H9 (cell line): ENCODE measurements at regions not wholly inside any gene's neighbourhood (a gene's known extent, or its start where the extent isn't known, plus 50 kb on each side); places are given as distances from the start of the nearest gene placed in this dataset.

Experiments used
- DNase-seq: peaks from one replicate; pipeline ENCODE4 v3.0.0-alpha.2; 2017
- H2AFZ ChIP-seq: one replicate; pipeline ENCODE4 v1.6.1; 2013; ENCODE audit warnings: mild to moderate bottlenecking, low read length, control low read depth, moderate library complexity
- H2AK5ac ChIP-seq: 2 replicates; pipeline ENCODE4 v1.6.1; 2013; ENCODE audit warnings: low read length, control low read depth, mixed read lengths; ENCODE audit not compliant: insufficient read length
- H2BK120ac ChIP-seq: one replicate; pipeline ENCODE4 v1.6.1; 2013; ENCODE audit warnings: low read depth, mild to moderate bottlenecking, low read length, control low read depth, inconsistent platforms; ENCODE audit not compliant: poor library complexity, severe bottlenecking
- H2BK12ac ChIP-seq: 2 replicates; pipeline ENCODE4 v1.6.1; 2013; ENCODE audit warnings: low read length, control low read depth, mixed read lengths, low read depth; ENCODE audit not compliant: insufficient read length
- H2BK15ac ChIP-seq: 2 replicates; pipeline ENCODE4 v1.6.1; 2013; ENCODE audit warnings: low read depth, low read length, control low read depth
- H2BK20ac ChIP-seq: one replicate; pipeline ENCODE4 v1.6.1; 2013; ENCODE audit warnings: low read depth, mild to moderate bottlenecking, low read length, control low read depth, inconsistent platforms; ENCODE audit not compliant: poor library complexity, severe bottlenecking
- H2BK5ac ChIP-seq: 2 replicates; pipeline ENCODE4 v1.6.1; 2013; ENCODE audit warnings: low read length, control low read depth, mixed read lengths; ENCODE audit not compliant: insufficient read length
- H3K14ac ChIP-seq: 2 replicates; pipeline ENCODE4 v1.6.1; 2013; ENCODE audit warnings: low read length, control low read depth; ENCODE audit not compliant: insufficient read depth
- H3K18ac ChIP-seq: 2 replicates; pipeline ENCODE4 v1.6.1; 2013; ENCODE audit warnings: low read depth, mild to moderate bottlenecking, mixed read lengths, low read length, control low read depth; ENCODE audit not compliant: insufficient read length
- H3K23ac ChIP-seq: 2 replicates; pipeline ENCODE4 v1.6.1; 2013; ENCODE audit warnings: low read length, control low read depth, mixed read lengths, low read depth; ENCODE audit not compliant: insufficient read length
- H3K23me2 ChIP-seq: 2 replicates; pipeline ENCODE4 v1.6.1; 2013; ENCODE audit warnings: low read depth, mild to moderate bottlenecking, mixed read lengths, low read length, control low read depth; ENCODE audit not compliant: insufficient read length, poor library complexity, severe bottlenecking
- H3K27ac ChIP-seq: 2 replicates; pipeline ENCODE4 v1.5.1; 2013; ENCODE audit warnings: low read length, control low read depth, mixed read lengths, low read depth; ENCODE audit not compliant: insufficient read length
- H3K27me3 ChIP-seq: 2 replicates; pipeline ENCODE4 v1.6.1; 2013; ENCODE audit warnings: low read length, control low read depth, inconsistent platforms; ENCODE audit not compliant: insufficient read depth
- H3K4ac ChIP-seq: 2 replicates; pipeline ENCODE4 v1.6.1; 2013; ENCODE audit warnings: low read depth, mild to moderate bottlenecking, control low read depth, inconsistent platforms, low read length, moderate library complexity
- H3K4me1 ChIP-seq: 2 replicates; pipeline ENCODE4 v1.6.1; 2013; ENCODE audit warnings: low read length, control low read depth, inconsistent platforms; ENCODE audit not compliant: insufficient read depth
- H3K4me2 ChIP-seq: 2 replicates; pipeline ENCODE4 v1.6.1; 2013; ENCODE audit warnings: low read length, control low read depth, mixed read lengths; ENCODE audit not compliant: insufficient read length, insufficient read depth
- H3K56ac ChIP-seq: 2 replicates; pipeline ENCODE4 v1.6.1; 2013; ENCODE audit warnings: low read depth, mild to moderate bottlenecking, mixed read lengths, low read length, control low read depth; ENCODE audit not compliant: insufficient read length
- H3K79me1 ChIP-seq: 2 replicates; pipeline ENCODE4 v1.6.1; 2013; ENCODE audit warnings: low read depth, mild to moderate bottlenecking, moderate library complexity, low read length, control low read depth, inconsistent platforms; ENCODE audit not compliant: insufficient read depth, poor library complexity, severe bottlenecking
- H3K79me2 ChIP-seq: 2 replicates; pipeline ENCODE4 v1.6.1; 2013; ENCODE audit warnings: low read length, control low read depth, inconsistent platforms; ENCODE audit not compliant: insufficient read depth
- H3K9ac ChIP-seq: 2 replicates; pipeline ENCODE4 v1.6.1; 2013; ENCODE audit warnings: low read length, control low read depth, mixed read lengths; ENCODE audit not compliant: insufficient read length; ENCODE audit errors: extremely low read depth
- H3K9me3 ChIP-seq: one replicate; pipeline ENCODE4 v1.6.1; 2013; ENCODE audit warnings: low read depth, low read length, inconsistent platforms; ENCODE audit not compliant: control insufficient read depth
- H3T11ph ChIP-seq: one replicate; pipeline ENCODE4 v1.6.1; 2013; ENCODE audit warnings: mild to moderate bottlenecking, low read length, control low read depth, inconsistent platforms
- H4K20me1 ChIP-seq: one replicate; pipeline ENCODE4 v1.6.1; 2013; ENCODE audit not compliant: control insufficient read depth, insufficient read length, insufficient read depth
- H4K5ac ChIP-seq: 2 replicates; pipeline ENCODE4 v1.6.1; 2013; ENCODE audit warnings: low read depth, mild to moderate bottlenecking, mixed read lengths, low read length, control low read depth; ENCODE audit not compliant: insufficient read length
- H4K8ac ChIP-seq: replicated peaks from 2 replicates; pipeline ENCODE4 v1.6.1; 2013; ENCODE audit warnings: low read length, control low read depth, mixed read lengths, low read depth; ENCODE audit not compliant: insufficient read length
- H4K91ac ChIP-seq: 2 replicates; pipeline ENCODE4 v1.6.1; 2013; ENCODE audit warnings: low read depth, mild to moderate bottlenecking, moderate library complexity, mixed read lengths, low read length, control low read depth; ENCODE audit not compliant: insufficient read length
- H3K27ac Mint-ChIP-seq, 3 experiments: 2 replicates in 2 of 3; 3 replicates in 1 of 3; pipeline ENCODE4 v1.8.0; 2020 to 2021; ENCODE audit warnings: mixed read lengths in 3 of 3, mild to moderate bottlenecking in 1 of 3, moderate library complexity in 1 of 3
- H3K27me3 Mint-ChIP-seq: 2 replicates; pipeline ENCODE4 v1.8.0; 2021; ENCODE audit warnings: low read depth, mild to moderate bottlenecking, moderate library complexity, mixed read lengths
- H3K36me3 Mint-ChIP-seq, 3 experiments: 2 replicates in 2 of 3; 3 replicates in 1 of 3; pipeline ENCODE4 v1.8.0; 2020 to 2021; ENCODE audit warnings: low read depth in 3 of 3, mixed read lengths in 3 of 3; ENCODE audit not compliant: insufficient read depth in 1 of 3
- H3K4me1 Mint-ChIP-seq, 2 experiments: 2 replicates each; pipeline ENCODE4 v1.8.0; 2020; ENCODE audit warnings: mixed read lengths in 2 of 2
- H3K4me3 Mint-ChIP-seq, 2 experiments: 2 replicates in 1 of 2; 3 replicates in 1 of 2; pipeline ENCODE4 v1.8.0; 2020 to 2021; ENCODE audit warnings: mild to moderate bottlenecking in 2 of 2, mixed read lengths in 2 of 2, moderate library complexity in 1 of 2
- H3K9me3 Mint-ChIP-seq, 2 experiments: 2 replicates in 1 of 2; 3 replicates in 1 of 2; pipeline ENCODE4 v1.8.0; 2020; ENCODE audit warnings: mild to moderate bottlenecking in 2 of 2, mixed read lengths in 2 of 2, moderate library complexity in 1 of 2
- WGBS: extraction: QIAGEN DNeasy Blood & Tissue Kit; methylation state at CpG from one replicate; pipeline ENCODE4 v1.1.7; 2013; ENCODE audit warnings: missing lambda C conversion rate, low lambda C conversion rate, mixed read lengths; ENCODE audit not compliant: insufficient read length; ENCODE audit errors: extremely low coverage; 5-methylcytosine and 5-hydroxymethylcytosine counted together
- TF ChIP-seq, protein P1 (sequence below): fragments of 200-600 bp; sonication (generic); conservative IDR thresholded peaks from 3 replicates; pipeline ENCODE4 v1.8.0; 2021; ENCODE audit warnings: antibody characterized with exemption, mild to moderate bottlenecking

DNA sequence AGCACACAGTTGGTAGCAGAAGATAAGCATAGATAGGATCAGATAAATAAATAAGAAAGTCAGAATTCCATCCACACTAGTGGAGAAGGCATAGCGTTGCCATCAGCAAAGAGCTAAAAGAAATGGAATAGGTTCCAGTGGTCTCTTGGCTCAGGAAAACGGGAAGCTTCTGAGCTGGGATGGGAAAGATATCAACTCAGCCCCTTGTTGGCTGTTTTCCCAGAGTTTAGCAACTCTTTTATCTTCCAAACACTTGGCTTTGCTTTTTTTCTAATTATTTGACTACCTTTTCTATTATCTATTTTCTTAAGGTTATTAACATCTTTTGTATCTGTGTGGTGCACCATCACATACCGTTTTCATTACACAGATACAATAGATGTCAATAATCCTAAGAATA is 445.7 kb upstream of the TRPC7 start:
- Histone ChIP-seq H3K18ac (no peak overlapping the region), H2BK120ac (no peak overlapping the region), H3K4ac (no peak overlapping the region), H3K79me1 (no peaks in the 10 kb centered on the region), H3K23me2 (no peaks in the 10 kb centered on the region), H2BK12ac (no peak overlapping the region), H4K91ac (no peak overlapping the region), H2BK15ac (no peak overlapping the region), H3T11ph (no peak overlapping the region), H3K4me1 (no peaks in the 10 kb centered on the region), H4K8ac (no peak overlapping the region), H3K4me2 (no peak overlapping the region), H3K23ac (no peak overlapping the region), H2BK5ac (no peak overlapping the region), H2AK5ac (no peak overlapping the region), H3K56ac (no peak overlapping the region), H4K20me1 (no peaks in the 10 kb centered on the region), H2AFZ (no peak overlapping the region), H3K9me3 (no peaks in the 10 kb centered on the region), H3K27me3 (no peaks in the 10 kb centered on the region), H3K27ac (no peak overlapping the region), H3K9ac (no peak overlapping the region), H4K5ac (no peak overlapping the region), H3K79me2 (no peaks in the 10 kb centered on the region), H3K14ac (no peak overlapping the region), H2BK20ac (no peak overlapping the region)
- no peak overlapping the region for H3K27ac Mint-ChIP-seq
- H3K4me3 Mint-ChIP-seq: no peak overlapping the region
- peaks cover 0 to 4% of the 10 kb centered on the region in 2 experiments; a peak in 1 of 5 replicates for H3K9me3 Mint-ChIP-seq
- H3K36me3 Mint-ChIP-seq: 0 out of 7 replicates have a peak, but pooled peaks cover 0 to 3% (median 0%) of the 10 kb centered on the region in 3 experiments
- H3K27me3 Mint-ChIP-seq: no peaks in the 10 kb centered on the region
- DNase-seq: no peak
- no CpG with 5 or more reads among the region's 3 CpGs for WGBS
- H3K4me1 Mint-ChIP-seq: no peaks in the 10 kb centered on the region
- TF ChIP-seq, protein P1, sequence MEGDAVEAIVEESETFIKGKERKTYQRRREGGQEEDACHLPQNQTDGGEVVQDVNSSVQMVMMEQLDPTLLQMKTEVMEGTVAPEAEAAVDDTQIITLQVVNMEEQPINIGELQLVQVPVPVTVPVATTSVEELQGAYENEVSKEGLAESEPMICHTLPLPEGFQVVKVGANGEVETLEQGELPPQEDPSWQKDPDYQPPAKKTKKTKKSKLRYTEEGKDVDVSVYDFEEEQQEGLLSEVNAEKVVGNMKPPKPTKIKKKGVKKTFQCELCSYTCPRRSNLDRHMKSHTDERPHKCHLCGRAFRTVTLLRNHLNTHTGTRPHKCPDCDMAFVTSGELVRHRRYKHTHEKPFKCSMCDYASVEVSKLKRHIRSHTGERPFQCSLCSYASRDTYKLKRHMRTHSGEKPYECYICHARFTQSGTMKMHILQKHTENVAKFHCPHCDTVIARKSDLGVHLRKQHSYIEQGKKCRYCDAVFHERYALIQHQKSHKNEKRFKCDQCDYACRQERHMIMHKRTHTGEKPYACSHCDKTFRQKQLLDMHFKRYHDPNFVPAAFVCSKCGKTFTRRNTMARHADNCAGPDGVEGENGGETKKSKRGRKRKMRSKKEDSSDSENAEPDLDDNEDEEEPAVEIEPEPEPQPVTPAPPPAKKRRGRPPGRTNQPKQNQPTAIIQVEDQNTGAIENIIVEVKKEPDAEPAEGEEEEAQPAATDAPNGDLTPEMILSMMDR: no peak
